Right lobe of liver (tissue), 4 donors: ENCODE measurements at regions not wholly inside any gene's neighbourhood (a gene's known extent, or its start where the extent isn't known, plus 50 kb on each side); places are given as distances from the start of the nearest gene placed in this dataset.

Source experiments
- CTCF ChIP-seq, 4 donors: fragments of 200-600 bp in 3 of 4; fragments of 450-650 bp in 1 of 4; IDR thresholded peaks; one replicate each; pipeline versions ENCODE4 v1.5.1 to v1.8.0; 2016 to 2022; ENCODE audit warnings: antibody characterized with exemption in 4 of 4, mild to moderate bottlenecking in 2 of 4
- POLR2A ChIP-seq: fragments of 450-650 bp; IDR thresholded peaks from one replicate; pipeline ENCODE4 v1.6.1; 2017; ENCODE audit warnings: antibody characterized with exemption, mild to moderate bottlenecking
- donor health status: DM: no; HTN: no; CAD: no.
- donor health status: DM: no; HTN: no; CAD: no.
- donor health status: DM: no; HTN: yes; CAD: no.

- TF ChIP-seq CTCF (IDR thresholded peaks at IDR 0.05) = no peak
- no peak for TF ChIP-seq POLR2A
Observed at GRCh38 chr9:80951675-80952074, 737.7 kb downstream of the TLE1 start.
